GM19455 (cell line): ENCODE measurements at regions not wholly inside any gene's neighbourhood (a gene's known extent, or its start where the extent isn't known, plus 50 kb on each side); places are given as distances from the start of the nearest gene placed in this dataset.
"Not testable (repeated sequence)": the region's sequence is repeated elsewhere in the genome, so short reads cannot be mapped to it uniquely, and the experiment has no call there.

Experiments
- ATAC-seq: cut with Tn5 transposase; IDR thresholded peaks from one replicate; pipeline ENCODE4 v1.9.1; 2021; ENCODE audit not compliant: unreplicated experiment

DNA sequence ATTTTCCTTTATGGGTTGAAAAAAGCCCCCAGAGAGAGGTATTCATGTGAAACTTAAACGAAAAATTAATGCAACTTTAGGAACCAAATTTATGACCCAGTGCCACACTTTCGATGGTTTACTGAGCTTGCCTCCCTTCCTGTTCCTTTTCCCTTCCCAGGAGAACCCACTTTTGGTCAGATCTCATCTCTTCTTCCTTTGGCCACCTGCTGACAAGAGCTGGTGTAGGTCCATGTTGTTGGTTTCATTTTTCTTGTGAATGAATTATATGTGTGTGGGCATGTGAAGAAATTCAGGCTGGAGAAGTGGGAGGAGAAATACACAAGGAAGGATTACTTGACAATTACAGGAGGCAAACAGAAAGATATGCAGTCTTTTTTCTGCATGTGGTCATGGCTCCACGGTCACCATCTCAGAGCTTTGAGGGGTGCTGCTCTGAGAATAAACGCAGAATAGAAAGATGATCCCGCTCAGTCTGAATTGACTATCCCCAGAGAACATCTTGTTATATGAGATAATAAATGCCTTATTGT is 111.3 kb upstream of the TCF4 start:
- ATAC-seq = no peak

DNA sequence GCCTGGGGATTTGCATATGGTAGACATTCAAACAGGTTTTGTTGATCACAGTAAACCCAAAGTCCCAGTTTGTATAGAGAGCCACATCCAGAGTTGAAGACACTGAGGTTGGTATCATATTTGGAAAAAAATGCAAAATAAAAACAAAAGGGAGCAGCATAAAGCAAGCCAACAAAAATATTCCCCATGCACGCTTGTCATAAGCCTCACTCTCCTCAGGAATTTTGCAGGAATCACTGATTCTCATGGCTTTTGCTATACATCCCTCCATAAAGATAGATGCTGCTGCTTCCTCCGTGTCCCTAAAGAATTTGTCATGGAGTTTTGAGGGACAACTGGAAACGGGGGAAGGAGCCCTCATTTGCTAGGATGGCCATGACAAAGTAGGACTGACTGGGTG is 108.8 kb upstream of the TCF4 start:
- no peak for ATAC-seq

DNA sequence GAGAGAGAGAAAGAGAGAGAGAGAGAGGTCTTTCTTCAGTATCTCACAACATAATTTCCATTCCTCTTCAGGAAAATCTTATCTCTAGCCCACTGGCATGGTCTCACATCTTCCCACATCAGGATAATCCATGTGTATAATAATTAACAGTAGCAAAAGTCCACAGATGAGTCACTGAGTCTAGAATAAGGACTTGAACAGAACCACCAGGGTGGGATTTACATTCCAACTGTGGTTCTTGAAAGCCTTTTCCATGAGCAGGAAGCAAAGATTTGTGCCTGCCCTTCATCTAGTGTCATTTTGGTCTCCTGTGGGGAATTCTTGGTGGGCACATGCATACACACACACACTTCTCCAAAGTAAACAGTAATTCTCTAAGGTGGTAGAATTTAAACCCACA is 107.1 kb upstream of the TCF4 start:
- no peak for ATAC-seq

DNA sequence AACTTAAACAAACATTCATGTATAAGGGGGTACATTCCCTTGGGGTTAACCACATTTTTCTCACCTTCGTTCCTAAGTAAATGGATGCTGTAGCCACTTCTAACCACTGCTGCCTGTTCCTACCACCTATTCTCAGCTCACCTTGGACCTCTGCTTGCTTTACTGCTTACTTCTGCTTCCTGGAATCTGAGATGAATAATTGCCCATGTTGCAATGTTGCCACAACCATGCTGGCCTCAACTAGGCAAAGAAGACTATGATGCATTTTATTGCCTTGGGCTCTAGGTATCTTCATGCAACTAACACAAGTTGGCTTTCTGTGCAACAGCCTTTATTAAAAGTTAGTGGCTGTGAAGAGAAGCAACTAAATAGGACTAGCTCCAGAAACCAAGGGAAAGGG is 106.3 kb upstream of the TCF4 start:
- ATAC-seq = no peak

DNA sequence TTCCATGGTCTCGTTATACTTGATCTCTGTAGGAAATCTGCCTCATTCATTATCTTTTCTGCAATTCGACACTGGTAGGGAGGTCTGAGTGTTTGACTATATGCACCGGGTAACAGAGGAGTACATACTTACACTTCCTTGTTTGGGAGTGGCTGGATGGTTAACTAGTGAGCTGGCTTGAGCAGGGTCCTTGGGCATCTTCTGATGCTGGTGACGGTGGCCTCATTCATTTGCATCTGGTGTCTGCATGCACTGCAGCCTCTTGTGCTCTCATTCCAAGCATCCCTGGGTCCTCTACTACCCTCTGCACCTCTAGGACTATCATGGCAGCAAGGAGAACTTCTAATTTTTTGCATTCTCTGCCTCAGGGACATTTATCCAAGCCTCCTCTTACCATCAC is 100.0 kb upstream of the TCF4 start:
- ATAC-seq = no peak

DNA sequence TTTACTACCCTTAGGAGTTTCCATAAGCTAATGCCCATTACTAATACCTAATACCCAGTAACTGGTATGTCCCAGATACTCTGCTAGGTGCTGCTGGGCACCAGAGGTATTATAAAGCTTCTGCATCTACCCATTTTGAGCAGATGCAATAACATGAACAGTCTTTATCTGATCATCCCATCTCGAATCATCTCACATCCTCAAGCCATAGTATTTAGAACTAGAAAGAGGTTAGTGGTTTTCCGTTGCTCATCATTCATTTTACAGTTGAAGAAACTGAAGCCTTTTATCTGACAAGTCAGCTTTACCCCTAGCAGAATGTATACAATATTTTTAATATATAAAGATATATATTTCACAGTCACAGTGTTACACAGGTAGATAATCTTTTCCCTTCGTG is 99.1 kb upstream of the TCF4 start:
- no peak for ATAC-seq

DNA sequence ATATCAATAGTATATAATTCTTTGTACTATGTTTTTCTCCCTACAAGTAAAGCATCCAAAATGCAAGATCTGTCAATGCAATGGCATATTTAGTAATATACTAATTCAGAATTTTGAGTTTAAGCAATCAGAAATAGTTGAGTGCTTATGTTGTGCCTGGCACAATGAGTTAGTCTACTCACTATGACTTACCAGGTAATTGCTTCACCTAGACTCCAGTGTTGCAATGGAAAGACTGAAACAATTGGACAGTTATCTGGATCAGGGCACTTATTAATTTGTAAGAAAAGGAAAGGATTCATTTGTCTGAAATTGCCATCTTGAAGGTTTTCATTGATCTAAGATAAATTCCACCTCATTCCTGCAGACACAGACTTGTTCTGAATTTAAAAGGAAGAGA is 97.6 kb upstream of the TCF4 start:
- no peak for ATAC-seq

DNA sequence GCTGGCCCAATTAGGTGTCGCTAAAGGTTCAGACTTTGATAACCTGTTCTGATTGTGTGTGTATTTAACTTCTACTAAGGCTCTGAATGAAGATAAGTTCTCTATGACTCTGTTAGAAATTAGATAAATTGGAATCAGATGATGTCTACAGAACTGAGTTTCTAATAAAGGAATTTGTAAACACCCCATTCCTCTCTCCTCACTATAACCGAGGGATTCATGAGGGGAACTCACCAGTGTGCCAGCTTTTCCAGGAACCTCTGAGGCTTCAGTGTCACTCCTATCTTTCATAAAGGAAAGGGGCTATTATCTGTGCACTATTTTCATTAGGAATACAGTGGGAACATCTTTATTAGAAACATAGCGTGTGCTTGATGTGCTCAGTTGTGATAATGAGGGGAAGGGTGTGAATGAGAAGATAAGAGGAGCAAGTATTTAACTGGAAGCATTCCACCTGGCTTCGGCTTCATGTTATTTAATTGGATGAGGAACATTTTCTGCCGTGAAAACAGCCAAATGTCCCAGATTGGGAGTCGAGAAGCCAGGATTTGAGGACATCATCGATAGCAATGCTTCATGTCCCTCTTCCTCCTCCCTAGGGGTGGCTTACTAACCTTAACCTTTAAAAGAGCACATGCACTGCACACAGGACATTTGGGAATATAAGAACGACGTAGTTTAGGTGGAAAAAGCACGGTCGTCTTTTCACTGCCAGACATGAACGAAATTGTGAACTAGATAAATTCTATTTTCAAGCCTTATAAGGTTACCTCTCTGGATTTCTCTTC is 84.8 kb upstream of the TCF4 start:
- ATAC-seq = no peak

DNA sequence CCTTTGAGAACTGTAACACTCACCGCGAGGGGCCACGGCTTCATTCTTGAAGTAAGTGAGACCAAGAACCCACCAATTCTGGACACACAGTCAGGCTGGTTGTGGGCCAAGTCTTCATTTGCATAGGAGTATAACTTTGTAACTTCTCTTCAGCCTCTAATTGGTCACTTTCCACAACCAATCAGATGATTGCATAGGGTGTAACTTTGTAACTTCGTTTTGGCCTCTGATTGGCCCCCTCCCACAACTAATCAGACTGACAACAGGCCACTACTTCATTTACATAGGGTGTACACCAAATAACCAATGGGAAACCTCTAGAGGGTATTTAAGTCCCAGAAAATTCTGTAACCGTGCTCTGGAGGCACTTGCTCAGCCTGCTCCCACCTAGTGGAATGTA is 77.5 kb upstream of the TCF4 start:
- ATAC-seq = no peak

DNA sequence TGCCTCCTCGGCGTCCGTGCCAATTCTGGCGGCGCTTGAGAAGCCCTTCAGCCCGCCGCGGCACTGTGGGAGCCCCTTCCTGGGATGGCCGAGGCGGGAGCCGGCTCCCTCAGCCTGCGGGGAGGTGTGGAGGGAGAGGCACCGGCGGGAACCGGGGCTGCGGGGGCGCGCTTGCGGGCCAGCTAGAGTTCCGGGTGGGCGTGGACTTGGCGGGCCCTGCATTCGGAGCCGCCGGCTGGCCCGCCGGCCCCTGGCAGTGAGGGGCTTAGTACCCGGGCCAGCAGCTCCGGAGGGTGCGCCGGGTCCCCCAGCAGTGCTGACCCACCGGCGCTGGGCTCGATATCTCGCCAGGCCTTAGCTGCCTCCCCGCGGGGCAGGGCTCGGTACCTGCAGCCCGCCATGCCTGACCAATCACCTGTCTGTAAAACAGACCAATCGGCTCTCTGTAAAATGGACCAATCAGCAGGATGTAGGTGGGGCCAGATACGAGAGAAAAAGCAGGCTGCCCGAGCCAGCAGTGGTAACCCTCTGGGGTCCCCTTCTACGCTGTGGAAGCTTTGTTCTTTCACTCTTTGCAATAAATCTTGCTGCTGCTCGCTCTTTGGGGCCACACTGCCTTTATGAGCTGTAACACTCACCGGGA is 76.9 kb upstream of the TCF4 start:
- ATAC-seq = not testable (repeated sequence)

DNA sequence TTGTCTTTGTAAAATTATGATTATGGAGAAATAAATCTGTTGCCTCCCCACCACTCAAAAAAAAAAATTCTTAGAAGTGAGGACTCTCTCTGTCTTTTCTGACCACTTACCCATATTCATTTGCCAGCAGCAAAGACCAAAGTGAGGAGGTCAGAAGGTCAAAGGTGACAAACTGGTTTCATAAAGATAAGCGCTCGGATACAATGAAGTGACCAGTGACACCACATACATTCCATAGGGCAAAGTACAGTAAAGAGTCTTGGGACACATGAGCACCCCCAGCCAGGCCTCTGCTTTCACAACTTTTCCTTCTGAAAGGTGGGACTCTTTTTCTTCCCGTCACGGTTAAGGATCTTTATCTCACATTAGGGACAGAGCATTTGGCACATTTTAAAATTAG is 75.9 kb upstream of the TCF4 start:
- no peak for ATAC-seq

DNA sequence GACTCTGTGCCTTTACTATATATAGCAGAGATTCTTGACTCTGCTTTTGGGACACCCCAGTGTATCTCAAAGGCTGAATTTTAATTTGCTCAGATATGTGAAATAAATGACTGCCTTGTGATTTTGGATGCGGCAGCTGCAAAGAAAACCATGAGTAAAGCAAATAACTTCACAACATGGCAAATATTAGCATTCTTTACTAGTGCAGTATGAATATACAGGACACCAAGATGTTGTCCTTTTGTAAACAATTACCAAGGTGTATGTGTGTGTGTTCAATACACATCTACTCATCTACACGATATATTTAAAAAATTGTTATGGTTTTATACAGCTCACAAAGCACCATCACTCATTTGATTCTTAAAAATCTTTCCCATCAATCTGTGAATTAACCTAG is 70.6 kb upstream of the TCF4 start:
- no peak for ATAC-seq

DNA sequence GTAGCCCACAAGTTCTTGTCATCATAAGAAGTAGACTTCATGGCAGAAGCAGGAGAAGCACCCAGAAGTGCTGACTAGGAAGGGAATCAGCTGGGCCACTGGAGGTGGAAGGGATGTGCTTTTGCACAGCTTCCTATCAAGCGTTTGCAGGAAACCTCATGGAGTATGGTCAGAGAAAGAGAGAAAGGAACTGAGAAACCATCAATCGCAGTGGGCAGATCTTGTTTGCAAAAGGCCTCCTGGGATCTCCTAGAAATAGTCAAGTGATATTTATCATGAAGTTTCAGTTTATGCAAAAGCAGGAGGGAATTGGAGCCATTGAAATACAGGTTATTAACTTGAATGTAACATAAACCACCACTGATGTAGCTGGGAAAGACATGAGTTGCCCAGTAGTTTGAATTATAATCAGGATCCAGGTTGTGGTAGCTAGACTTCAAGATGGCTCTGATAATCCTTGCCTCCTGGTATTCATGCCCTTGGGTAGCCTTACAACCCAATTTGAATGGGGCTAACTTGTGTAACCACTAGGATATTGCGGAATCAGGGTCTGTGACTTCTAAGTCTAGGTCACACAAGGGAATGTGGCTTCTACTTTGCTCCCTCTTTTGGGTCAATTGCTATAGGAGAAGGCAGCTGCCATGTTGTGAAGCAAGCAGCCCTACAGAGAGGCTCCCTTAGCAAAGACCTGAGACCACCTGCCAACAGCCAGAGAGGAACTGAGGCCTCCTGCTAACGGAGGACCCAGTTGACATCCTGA is 69.8 kb upstream of the TCF4 start:
- no peak for ATAC-seq

DNA sequence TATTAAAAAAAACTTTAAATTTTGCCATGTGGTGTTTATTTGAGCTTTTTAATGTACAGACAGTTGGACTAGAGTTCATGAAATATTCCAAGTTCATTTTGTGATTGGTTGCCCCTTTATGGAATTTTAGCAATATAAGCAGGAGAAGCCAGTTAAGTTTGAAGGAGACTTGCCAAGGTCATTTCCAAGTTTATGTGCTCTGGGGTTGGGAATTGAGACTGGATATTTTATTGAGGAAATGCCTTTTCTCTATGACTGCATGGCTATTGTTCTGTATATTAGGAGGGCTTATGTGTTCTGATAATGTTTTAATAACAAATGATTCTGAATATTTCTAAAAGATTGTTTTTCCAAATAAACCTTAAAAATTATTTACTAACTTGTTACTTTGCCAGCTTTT is 67.0 kb upstream of the TCF4 start:
- ATAC-seq = no peak

DNA sequence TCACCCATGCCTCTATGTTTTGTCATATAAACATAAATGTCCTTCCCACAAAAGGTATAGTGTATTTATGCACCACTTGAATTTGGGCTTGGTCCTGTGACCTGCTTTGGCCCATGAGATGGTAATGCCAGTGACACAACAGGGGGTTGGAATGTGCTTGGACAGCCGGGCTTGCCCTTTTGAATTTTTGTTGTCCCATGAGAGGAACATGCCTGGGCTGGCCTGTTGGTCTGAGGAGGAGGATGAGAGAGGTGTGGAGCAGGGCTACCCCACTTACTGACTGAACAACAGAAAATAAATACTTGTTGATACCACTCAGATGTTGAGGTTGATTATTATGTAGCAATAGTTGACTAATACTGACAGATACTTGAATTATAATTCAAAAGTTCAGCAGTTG is 63.2 kb upstream of the TCF4 start:
- ATAC-seq = no peak

DNA sequence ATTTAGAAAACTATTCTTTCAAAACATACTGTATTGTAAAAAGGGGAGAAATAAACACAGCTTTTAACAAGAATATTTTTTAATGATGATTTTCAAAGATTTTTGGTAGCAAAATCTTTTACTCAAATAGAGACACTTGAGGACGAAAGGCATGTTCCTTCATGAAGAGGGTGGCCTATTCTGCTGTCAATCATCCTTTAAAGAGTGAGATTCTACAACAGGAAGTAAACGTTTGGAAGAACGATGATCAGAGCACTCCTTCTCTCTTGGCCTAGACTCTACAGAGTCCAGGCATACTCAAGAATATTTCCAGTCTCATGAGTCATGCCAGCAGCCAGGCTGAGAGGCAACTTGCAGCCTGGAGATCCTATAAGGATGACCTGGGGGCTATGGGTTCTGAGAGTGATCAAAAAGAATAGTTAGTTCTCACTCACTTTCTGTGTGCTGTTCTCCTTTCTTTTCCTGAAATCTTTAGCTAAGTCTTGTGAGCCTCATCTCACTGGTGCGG is 62.4 kb upstream of the TCF4 start:
- ATAC-seq = no peak

DNA sequence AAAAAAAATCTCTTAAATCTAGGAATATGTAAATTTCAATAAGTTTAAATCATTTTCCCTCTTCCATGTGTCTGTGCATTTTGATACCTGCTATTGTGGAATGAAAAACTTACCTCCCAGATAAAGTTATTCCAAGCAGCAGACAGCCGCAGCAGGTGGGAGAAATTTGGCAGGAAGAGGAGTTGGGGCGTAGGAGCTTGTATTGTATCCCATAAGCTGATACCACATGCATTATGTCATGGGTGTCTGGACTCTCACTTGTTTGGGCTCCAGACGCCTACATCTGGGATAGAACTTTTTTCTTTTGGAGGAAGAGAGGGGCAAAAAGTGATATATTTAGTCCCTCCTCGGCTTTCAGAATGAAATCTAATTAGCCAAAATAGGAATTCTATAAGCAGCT is 59.3 kb upstream of the TCF4 start:
- no peak for ATAC-seq

DNA sequence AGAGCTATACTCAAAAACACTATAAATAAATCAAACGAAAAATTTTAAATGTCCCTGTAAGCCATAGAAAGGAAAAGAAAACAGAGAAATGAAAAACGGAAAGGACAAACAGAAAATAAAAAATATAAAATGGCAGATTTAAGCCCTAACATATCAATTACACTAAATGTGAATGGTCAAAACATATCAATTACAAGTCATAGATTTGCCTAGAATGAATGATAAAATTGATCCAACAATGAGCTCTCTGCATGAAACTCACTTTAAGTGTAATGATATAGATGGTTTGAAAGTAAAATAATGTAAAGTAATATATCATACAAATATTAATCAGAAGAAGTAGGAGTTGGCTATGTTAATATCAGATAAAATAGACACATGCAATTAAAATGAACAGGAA is 54.2 kb upstream of the TCF4 start:
- no peak for ATAC-seq

DNA sequence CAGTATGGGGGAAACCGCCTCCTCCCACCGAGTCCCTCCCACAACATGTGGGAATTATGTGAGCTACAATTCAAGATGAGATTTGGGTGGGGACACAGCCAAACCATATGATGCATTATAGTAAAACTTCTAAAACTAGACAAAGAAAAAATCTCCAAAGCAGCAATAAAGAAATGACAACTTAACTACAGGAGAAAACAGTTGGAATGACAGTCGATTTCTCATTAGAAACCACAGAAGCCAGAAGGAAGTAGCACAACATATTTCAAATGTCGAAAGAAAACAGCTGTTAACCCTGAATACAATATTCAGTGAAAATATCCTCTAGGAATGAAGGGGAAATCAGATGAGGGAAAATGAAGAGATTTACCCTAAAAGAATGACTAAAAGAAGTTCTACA is 53.5 kb upstream of the TCF4 start:
- no peak for ATAC-seq
